ENCODE measurements at regions not wholly inside any gene's neighbourhood (a gene's known extent, or its start where the extent isn't known, plus 50 kb on each side); places are given as distances from the start of the nearest gene placed in this dataset.
"Not testable (repeated sequence)": the region's sequence is repeated elsewhere in the genome, so short reads cannot be mapped to it uniquely, and the experiment has no call there.

DNA sequence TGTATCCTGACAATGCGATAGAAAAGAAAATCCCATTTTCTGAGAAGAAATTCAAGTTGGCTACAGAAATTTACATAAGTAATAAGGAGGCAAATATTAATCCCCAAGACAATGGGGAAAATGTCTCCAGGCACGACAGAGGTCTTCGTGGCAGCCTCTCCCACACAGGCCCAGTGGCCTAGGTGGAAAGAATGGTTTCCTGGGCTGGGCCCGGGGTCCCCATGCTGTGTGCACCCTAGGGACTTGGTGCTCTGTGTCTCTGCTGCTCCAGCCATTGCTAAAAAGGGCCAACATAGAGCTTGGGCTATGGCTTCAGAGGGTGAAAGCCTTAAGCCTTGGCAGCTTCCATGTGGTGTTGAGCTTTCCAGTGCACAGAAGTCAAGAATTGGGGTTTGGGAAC is 102.5 kb upstream of the LYPLAL1 start:
- no peak for DNase-seq

DNA sequence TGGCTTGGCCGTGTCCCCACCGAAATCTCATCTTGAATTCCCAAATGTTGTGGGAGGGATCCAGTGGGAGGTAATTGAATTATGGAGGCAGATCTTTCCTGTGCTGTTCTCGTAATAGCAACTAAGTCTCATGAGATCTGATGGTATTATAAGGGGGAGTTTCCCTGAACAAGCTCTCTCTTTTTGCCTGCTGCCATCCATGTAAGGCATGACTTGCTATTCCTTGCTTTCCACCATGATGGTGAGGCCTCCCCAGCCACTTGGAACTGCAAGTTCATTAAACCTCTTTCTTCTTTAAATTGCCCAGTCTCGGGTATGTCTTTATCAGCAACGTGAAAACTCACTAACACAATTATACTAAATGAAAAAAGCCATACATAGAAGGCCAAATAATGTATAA is 101.3 kb upstream of the LYPLAL1 start:
- DNase-seq: no peak

DNA sequence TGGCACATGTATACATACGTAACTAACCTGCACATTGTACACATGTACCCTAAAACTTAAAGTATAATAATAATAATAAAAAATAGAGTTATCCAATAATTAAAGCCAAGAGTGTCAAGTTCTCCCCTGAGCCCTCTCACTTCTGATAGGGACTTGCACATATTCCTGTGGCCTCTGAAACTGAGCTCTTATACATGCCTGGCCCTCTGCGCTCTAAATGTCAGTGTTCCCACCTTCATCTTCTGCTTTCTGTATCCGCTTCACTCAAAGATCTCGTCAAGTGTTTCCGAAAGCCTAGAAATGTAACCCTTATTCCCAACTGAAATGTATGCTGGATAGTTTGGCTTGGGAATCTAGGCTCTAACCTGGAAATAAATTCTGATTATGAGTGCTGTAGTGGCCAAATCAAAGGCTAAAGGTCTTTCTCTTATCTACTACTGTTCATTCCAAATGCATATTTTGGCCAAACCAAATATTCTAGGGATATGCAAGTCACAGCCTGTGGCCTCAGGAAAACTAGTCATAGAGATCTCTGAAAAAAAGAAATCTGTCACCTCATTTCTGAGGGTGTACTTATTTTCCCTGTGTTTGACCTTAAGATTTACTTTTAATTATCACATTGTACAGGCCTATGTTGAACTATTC is 99.5 kb upstream of the LYPLAL1 start:
- no peak for DNase-seq

GRCh38 chr1:219075121-219075879 is 98.4 kb upstream of the LYPLAL1 start:
- DNase-seq: no peak

DNA sequence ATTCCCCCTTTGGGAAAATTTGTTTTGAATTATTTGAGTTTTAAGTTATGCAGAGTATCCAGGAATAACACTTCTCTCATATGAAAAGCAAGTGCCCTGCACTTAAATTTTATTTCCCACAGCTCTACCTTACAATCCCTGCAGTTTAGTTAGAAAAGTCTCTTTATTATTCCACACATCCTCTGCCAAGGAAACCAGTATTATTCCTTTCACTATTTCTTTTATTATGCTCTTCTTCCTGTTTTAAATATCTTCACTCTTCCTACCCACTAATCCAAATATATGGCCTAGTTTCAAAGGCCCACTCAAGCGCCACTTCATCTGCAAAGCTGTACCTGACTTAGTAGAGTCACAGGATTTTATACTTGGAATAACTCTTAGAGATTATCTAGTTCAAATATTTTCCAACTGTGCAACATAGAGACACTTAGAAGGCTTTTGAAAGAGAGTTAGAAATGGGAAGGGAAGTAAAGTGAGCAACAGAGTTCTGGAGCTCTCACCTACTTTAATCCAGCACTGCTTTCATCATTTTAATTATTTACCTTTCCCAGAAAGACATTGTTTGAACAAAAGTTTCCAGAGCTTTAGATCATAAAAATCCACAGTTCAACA is 97.2 kb upstream of the LYPLAL1 start:
- no peak for DNase-seq

GRCh38 chr1:219077767-219078166 is 95.9 kb upstream of the LYPLAL1 start:
- DNase-seq: not testable (repeated sequence)

DNA sequence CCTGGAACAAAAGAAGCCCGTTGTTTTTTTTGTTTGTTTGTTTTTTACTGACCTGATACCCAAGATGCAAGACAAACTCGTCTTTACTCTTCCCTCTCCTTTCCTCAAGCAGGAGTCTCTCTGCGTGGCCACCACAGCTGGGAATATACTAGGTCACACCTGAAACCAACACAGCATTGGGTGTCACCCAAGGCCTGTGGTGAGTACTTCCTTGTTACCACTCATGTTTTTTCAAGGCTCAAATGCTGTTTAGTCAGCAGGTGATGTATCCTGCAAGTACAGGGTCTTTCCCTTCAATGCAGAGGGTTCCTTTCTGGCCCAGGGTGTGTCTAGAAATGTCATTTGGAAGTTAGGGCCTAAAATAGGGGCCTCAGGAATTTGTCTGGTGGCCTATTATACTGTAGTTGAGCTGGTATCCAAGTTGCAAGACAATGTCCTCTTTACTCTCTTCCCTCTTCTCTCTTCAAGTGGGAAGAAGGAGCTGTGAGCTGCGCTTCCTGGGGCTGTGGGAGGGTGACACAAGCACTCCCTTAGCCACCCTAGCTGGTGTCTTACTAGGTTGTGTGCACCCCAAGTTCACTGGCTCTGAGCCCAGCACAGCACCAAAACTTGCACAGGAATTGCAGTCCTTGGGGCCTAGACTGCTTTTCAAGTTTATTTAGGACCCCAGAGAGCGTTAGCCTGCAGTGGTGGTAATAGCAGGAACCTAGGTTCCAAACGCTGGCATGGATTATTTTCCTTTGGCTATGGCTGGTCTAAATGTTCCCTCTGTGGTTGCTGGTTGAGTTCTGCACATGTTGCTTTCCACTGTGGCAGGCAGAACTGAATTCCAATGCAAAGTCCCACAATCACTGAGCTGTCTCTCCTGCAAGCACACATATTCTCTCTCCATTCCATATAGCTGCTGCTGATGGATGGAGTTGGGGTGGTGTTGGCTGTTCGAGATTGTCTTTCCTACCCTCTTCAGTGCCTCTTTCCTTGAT is 91.4 kb upstream of the LYPLAL1 start:
- DNase-seq: no peak

DNA sequence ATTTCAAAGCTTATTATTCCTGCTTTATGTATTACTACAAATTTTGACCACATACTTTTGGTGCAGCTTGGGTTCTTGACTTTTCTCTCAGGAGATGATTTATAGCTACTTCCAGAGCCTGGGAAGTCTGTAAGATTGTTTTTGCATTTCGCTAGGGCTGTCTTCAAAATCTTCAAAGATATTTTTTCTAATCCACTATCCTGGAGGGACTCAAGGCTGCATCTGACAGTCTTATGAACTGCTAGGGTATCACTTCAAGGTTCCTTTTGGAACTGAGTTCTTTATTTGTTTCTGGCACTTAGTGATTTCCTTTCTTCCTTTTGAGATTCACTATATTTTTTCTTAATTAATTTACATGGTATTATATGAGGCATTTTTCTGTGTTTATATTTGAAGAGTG is 90.0 kb upstream of the LYPLAL1 start:
- DNase-seq: no peak

DNA sequence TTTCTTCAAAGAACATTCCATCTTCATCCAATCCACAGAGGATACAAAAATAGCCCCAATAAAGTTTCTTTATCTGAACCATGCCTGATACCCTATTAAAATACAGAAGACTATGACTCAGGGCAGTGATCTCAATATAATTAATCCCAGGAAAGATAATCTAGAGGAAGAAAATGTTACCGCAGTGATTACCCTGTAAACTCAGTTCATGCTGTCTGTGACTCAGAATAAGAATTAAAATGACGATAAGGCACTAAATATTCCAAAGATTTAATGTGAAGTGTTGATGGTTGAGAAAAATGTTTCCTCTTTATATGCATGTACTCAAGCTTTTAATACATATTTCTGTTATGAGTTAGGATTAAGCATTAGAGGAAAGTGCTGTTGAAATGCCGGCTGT is 88.6 kb upstream of the LYPLAL1 start:
- DNase-seq: no peak

DNA sequence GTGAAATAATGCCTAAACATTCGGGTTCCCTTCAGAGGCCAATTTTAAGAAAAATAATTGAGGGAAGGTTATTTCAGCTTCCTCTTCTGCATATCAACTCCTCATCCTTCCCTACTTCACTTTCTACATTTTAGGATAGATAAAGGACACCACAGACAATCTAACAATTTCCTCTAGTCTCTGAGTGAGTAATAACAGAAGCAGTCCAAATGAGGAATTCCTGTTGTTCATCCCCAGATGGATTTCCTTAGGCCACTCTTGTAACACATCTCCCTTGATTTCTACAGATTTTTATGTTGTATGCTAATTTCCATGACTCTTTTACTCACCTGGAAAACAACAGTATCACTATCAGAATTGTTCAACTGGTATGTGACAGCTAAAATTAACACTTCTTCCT is 87.7 kb upstream of the LYPLAL1 start:
- DNase-seq: no peak

GRCh38 chr1:219086956-219087469 is 86.7 kb upstream of the LYPLAL1 start:
- no peak for DNase-seq

DNA sequence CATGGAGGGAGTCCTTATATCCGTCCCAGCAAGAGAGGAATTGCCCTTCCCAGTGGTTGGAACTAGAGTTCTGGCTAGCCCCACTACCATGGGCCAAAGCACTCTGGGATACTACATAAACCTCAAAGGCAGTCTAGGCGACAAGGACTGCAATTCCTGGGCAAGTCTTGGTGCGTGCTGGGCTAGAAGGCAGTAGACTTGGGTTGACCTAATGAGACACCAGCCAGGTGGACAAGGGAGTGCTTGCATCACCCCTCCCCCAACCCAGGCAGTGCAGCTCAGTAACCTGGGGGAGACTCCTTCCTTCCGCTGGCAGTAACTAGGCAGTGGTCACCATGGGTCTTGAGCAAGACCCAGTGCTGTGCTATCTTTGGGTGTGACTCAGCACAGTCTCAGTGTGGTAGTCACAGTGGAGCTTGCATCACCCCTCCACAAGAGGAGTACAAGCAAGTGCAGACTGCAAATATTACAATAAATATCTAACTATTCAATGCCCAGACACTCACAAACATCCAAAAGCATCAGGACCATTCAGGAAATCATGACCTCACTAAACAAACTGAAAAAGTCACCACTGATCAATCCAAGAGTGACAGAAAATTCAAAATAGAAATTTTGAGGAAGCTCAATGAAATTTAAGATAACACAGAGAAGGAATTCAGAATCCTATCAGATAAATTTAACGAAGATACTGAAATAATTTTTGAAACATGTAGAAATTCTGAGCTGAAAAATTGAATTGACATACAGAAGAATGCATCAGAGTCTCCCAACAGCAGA is 84.7 kb upstream of the LYPLAL1 start:
- no peak for DNase-seq

DNA sequence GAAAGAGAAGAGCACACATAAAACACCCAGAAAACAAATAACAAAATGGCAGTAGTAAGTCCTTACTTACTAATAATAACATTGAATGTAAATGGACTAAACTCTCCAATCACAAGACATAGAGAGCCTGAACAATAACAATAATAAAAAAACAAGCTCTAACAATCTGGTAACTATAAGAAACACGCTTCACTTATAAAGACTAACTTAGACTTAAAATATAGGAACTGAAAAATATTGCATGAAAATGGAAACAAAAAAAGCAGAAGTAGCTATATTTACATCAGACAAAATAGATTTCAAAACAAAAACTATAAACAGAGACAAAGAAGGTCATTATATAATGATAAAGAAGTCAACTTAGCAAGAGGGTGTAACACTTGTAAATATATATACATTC is 83.1 kb upstream of the LYPLAL1 start:
- DNase-seq: no peak

DNA sequence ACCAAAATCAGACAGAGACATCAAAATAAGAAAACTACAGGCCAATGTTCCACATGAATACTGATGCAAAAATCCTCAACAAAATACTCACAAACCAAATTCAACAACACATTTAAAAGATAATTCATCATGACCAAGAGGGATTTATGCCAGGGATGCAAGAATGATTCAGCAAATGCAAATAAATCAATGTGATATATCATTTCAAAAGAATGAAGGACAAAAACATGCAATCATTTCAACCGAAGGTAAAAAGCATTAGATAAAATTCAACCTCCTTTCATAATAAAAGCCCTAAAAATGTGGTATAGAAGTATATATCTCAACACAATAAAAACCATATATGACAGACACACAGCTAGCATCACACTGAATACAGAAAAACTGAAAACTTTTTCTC is 81.5 kb upstream of the LYPLAL1 start:
- DNase-seq: no peak

DNA sequence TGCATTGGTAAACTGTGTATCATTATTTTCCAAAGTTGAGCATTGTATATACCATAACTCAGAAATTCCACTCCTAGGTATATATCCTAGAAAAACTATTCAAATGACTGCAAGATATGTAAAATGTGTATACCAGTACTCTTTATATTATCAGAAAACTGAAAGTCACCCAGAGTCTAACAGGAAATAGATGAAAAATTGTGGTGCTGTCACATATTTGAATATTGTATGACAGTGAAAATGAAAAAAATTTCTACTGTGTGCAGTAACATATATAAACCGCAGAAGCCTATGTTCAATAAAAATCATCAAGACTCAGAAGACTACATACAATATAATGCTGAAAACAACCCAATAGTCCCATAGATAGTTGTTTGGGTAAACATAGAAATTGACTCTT is 74.4 kb upstream of the LYPLAL1 start:
- DNase-seq: no peak

GRCh38 chr1:219100059-219100458 is 73.6 kb upstream of the LYPLAL1 start:
- no peak for DNase-seq

DNA sequence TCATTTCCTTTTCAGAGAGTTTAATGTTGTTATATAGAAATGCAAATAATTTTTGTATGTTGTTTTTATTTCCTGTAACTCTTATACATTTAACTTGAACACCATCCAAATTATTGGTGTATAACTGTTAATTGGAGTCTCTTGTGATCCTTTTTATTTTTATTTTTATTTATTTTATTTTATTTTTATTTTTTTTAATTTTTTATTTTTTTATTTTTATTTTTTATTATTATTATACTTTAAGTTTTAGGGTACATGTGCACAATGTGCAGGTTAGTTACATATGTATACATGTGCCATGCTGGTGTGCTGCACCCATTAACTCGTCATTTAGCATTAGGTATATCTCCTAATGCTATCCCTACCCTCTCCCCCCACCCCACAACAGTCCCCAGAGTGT is 71.2 kb upstream of the LYPLAL1 start:
- not testable (repeated sequence) for DNase-seq

- DNase-seq: no peak
Observed at GRCh38 chr1:219105893-219106292, 67.8 kb upstream of the LYPLAL1 start.

DNA sequence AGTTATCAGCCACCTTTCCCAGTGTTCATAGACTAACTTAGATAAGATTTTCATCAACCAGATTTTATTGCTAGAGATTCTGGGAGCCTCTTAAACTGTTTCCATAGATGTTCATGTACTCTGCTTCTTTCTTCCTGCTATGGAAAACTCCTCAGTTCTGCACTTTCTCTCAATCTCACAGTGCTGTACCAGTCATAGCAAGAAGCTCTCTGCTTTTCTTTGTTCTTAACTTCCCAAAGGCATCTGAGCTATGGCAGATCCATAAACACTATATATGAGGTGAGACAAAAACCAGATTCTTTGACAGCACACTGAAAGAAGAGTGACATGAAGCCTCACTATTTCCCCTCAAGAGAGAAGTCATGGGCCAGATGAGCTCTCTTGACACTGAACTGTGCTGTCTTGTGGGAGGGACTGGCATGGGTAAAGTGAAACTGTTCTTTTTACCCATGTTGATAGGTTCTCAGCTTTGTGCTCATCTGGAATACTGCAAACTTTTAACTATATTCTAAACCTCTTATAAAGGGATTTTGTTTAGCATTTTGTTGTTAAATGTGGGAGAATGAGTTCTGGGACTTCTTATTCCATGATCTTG is 64.2 kb upstream of the LYPLAL1 start:
- no peak for DNase-seq

DNA sequence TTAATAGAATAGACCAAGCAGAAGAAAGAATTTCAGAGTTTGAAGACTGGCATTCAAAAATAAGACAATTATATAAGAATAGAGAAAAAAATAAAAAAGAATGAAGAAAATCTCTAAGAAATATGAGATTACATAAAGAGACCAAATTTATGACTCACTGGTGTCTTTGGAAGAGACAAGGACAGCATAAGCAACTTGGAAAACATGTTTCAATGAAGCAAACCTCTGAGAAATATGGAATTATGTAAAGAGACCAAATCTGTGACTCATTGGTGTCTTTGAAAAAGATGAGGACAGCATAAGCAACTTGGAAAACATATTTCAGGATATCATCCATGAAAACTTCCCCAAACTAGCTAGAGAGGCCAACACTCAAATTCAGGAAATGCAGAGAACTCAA is 60.4 kb upstream of the LYPLAL1 start:
- DNase-seq: no peak

DNA sequence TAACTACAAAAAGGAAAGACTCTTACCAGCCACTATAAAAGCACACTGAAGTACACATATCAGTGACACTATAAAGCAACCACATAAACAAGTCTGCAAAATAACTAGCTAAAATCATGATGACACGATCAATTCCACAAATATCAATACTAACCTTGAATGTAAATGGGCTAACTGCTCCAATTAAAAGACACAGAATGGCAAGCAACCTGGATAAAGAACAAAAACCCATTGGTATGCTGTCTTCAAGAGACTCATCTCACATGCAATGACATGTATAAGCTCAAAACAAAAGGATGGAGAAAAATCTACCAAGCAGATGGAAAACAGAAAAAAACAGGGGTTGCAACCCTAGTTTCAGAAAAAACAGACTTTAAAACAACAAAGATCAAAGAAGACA is 59.7 kb upstream of the LYPLAL1 start:
- DNase-seq: no peak

GRCh38 chr1:219119839-219120238 is 53.8 kb upstream of the LYPLAL1 start:
- no peak for DNase-seq
